ENCODE measurements at regions not wholly inside any gene's neighbourhood (a gene's known extent, or its start where the extent isn't known, plus 50 kb on each side); places are given as distances from the start of the nearest gene placed in this dataset.
"Not testable (repeated sequence)": the region's sequence is repeated elsewhere in the genome, so short reads cannot be mapped to it uniquely, and the experiment has no call there.

- DNase-seq (ENCODE audit: low read depth), result no peak
- H3K4me3 ChIP-seq (replicated peaks; ENCODE audit: low read depth, low read length), result no peak overlapping the region
- TF ChIP-seq CTCF (IDR thresholded peaks at IDR 0.05; ENCODE audit: low read length, missing control alignments), result no peak
Measured at GRCh38 chr9:78698371-78698770, 401.4 kb downstream of the PSAT1 start.

- not testable (repeated sequence) for H3K4me3 ChIP-seq (replicated peaks; ENCODE audit: low read depth, low read length); DNase-seq (ENCODE audit: low read depth)
Measured at GRCh38 chr9:78699217-78699616, 402.3 kb downstream of the PSAT1 start.

DNA sequence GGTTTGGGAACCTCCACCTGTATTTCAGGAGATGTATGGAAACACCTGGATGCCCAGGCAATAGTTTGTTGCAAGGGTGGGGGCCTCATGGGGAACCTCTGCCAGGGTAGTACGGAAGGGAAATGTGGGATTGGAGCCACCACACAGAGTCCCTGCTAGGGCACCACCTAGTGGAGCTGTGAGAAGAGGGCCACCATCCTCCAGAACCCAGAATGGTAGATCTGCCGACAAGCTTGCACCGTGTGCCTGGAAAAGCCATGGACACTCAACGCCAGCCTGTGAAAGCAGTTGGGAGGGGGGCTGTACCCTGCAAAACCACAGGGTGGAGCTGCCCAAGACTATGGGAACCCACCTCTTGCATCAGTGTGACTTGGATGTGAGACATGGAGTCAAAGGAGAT is 407.2 kb downstream of the PSAT1 start:
- TF ChIP-seq CTCF (IDR thresholded peaks at IDR 0.05; ENCODE audit: low read length, missing control alignments), result peak; percentile 14
- not testable (repeated sequence) for DNase-seq (ENCODE audit: low read depth); H3K4me3 ChIP-seq (replicated peaks; ENCODE audit: low read depth, low read length)

- DNase-seq (ENCODE audit: low read depth), result no peak
- no peak for TF ChIP-seq CTCF (IDR thresholded peaks at IDR 0.05; ENCODE audit: low read length, missing control alignments)
- H3K4me3 ChIP-seq (replicated peaks; ENCODE audit: low read depth, low read length), result no peak overlapping the region
Measured at GRCh38 chr9:78707080-78707479, 410.2 kb downstream of the PSAT1 start.

DNA sequence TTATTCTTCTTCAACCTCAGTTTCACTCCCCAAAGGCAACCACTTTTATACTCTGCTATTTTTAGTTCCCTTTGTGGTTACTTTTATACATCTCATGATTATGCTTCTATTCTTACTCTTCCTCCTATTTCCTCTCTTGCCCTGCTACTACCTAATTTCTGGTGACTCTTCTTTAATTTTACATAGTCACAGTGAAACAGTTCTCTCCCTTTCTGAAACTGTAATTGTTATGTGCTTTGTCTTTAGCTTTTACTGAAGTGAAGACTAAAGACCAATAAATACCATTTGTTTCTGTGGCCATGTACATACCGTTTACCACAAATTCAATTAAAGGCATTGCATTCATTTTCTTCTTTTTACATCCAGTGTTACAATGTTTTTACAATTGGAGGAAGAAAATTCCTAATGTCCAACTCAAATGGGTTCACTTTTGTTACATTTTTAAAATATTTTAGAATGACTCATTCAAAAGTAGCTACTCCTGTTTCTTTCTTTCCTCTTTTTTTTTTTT is 410.6 kb downstream of the PSAT1 start:
- H3K4me3 ChIP-seq (replicated peaks; ENCODE audit: low read depth, low read length), result no peak overlapping the region
- no peak for TF ChIP-seq CTCF (IDR thresholded peaks at IDR 0.05; ENCODE audit: low read length, missing control alignments)
- DNase-seq (ENCODE audit: low read depth), result peak; percentile 55

DNA sequence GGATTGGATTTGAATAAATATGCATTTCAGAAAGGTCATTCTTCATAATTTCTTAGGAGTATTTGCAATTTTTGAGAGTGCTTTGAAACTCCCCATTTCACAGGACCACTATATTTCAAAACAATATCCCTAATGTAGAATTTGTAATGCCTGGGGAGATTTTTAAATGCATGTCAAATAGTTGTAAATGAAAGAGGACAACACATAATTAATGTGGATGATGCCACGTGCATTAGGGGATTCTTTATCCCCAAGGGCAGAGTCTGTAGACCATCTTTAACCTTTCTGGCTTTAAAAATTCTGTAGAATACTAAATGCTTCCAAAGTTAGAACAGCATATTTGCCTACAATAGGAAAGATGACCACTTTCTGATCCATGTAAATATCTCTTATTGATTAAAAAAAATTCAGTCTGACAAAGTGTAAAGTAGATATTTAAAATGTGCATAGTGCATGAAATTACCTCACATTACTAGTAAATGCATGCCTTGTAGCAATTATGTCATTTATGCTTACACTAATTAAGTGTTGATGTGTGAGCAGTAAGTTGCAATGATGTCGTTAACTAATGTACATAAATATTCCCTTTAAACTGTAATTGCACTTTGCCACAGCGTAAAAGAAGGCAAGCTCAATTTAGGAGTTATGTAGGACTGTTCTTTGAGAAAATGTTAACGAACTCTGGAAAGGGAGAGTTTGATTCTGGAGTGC is 416.1 kb downstream of the PSAT1 start:
- no peak for TF ChIP-seq CTCF (IDR thresholded peaks at IDR 0.05; ENCODE audit: low read length, missing control alignments)
- H3K4me3 ChIP-seq (replicated peaks; ENCODE audit: low read depth, low read length), result no peak overlapping the region
- no peak for DNase-seq (ENCODE audit: low read depth)

DNA sequence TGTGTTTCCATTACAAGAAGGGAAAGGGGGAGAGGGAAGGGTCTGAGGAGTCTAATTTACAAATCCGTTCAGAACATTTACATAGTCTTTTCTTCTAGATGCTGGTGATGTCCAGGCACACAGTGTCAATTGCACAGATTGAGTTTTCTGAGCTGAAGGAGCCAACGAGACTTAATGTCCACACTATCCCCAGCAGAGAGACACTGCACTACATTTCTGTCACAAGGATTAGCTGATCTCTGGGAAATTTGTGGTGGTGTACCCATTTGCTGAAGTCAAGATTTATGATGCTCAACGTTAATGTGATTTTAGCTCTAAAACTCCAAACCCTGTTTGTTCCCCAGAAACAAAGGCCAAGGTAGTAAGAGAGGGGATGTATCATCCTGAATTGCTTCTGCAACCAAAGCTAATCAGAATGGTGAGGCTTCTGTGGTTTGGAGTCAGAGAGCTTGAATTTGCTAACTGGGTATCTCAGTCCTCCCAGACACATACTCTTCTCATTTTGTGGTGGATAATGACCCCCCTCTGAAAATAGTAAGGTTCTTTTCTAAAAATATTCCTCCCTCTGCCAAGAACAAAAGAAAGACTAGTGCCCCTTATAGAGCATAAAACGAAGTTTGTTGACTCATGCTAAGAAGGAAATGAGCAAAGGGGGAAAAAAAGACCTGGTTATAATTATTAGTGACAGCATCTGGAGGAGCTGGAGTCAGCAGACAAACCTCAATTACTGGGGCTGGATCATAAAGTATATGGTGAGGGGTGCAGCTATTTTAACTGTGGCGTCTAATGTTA is 416.9 kb downstream of the PSAT1 start:
- DNase-seq (ENCODE audit: low read depth), result peak; percentile 17

More for the DNA sequence above, 416.9 kb downstream of the PSAT1 start:
- no peak overlapping the region for H3K4me3 ChIP-seq (replicated peaks; ENCODE audit: low read depth, low read length)
- TF ChIP-seq CTCF (IDR thresholded peaks at IDR 0.05; ENCODE audit: low read length, missing control alignments), result no peak

All from fibroblast of pulmonary artery (primary cell).